GM19023 (cell line): ENCODE measurements at regions not wholly inside any gene's neighbourhood (a gene's known extent, or its start where the extent isn't known, plus 50 kb on each side); places are given as distances from the start of the nearest gene placed in this dataset.

Experiments used
- ATAC-seq: cut with Tn5 transposase; IDR thresholded peaks from one replicate; pipeline ENCODE4 v1.9.1; 2021; ENCODE audit warnings: mild to moderate bottlenecking, moderate library complexity; ENCODE audit not compliant: unreplicated experiment

DNA sequence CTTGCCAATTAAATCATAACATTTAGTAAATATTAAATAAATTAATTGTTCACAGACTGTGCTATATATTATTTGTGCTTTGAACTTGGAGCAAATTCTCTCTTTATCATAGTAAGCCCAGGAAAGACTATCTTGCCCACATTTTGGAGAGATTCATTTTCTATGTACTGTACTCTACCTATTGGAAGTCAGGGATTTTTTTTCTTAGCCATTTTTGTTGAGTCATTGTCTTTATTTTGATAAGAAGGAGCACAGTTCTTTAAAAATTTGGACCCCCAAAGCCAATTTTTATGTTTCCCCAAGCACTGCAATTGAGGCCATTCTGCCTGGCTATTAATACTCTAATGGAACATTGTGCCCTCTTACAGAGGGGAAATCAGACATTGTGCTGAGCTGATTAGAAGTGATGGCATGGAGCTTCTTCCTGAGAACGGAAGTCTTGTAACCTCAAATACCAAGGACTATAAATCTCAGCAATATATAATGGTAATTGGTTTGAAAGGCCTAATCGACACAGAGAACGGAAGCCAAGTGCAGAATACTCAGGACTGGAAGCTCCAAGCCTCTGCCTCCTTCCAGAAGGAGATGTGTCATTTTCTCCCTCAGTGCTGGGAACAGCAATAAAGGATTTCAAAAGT is 188.8 kb upstream of the PAPPA start:
- ATAC-seq, result no peak

DNA sequence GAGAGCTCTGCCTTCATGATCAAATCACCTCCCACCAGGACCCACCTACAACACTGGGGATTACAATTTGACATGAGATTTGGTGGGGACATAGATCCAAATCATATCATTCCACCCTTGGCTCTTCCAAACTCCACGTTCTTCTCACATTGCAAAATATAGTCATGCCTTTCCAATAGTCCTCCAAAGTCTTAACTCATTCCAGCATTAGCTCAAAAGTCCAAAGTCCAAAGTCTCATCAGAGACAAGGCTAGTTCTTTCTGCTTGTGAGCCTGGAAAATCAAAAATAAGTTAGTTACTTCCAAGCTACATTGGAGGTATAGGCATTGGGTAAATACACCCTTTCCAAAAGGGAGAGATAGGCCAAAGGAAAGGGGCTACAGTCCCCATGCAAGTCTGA is 186.9 kb upstream of the PAPPA start:
- ATAC-seq, result no peak

DNA sequence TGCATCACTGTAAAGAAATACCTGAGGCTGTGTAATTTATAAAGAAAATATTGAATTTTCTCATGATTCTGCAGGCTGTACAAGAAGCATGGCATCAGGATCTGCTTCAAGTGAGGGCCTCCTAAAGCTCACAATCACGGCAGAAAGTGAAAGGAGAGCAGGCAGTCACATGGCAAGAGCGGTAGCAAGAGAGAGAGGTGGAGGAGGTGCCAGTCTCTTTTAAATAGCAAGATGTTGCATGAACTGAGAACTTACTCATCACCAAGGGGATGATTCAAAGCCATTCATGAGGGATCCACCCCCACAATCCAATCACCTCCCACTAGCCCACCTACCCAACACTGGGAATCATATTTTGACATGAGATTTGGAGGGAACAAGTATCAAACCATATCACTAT is 184.5 kb upstream of the PAPPA start:
- ATAC-seq, result no peak

DNA sequence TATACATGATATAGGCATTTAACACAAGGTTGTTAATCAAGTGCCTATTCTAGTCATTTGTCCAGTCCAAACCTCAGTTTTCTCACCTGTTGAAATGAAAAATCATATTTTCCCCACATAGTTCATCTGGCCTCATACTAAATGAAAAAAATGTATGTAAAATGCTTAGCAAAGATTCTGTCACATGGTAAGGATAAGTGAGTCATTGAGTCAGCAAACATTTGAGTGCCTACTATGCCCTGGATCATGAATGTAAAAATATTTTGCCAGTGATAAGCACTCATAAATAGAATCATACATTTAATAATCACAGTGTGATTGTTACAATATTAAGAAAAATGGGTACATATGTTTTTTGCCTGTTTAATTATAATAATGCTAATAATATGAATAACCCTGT is 181.2 kb upstream of the PAPPA start:
- no peak for ATAC-seq

DNA sequence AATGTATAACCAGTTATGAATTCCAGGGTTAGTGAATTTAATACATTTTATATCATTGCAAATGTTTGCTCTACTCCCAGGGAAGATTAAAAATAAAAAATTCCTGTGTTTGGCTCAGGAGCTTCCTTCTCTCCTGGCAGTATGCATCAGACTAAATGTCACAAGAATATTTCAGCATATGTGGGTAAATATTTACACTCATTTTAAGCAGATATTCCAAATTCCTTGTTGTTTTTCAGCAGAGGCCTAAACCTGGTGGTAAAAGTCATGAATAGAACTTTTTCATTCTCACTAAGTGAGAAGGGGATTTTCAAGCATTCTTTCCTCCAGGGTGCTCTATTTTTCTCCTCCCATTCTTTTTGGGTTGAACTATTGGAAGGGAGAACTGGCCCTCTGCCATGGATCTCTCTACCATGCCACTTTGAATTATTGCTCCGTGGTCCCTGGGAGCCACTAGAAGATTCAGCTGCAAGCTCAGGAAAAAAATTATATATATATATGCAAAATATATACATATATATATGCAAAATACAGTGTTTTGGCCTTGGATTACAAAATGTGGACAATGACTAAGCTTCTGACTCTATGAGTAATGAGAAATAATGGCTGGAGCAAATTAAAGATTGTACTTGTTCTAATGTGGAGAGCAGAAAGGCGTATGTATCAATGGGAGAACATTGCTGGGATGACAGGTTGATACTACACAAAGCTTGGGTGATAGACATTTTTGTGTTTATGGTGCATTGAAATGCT is 180.6 kb upstream of the PAPPA start:
- no peak for ATAC-seq

DNA sequence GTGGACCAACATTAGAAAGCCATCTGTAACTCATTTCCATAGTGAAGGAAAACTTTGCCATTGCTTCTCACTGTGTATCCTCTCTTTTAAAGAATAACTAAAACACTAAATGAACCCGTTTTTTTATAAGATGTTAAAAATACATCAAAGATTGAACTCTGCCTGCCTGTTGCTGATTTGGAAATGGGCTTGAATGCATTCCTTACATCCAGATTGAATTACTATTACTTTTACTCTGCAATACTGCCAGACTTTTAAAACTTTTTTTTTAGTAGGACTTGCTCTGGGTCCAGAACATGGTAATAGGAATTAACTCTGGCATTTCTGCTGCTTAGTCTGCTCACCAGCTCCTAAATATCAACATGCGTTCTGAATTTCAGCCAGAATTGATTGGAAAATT is 176.8 kb upstream of the PAPPA start:
- no peak for ATAC-seq

DNA sequence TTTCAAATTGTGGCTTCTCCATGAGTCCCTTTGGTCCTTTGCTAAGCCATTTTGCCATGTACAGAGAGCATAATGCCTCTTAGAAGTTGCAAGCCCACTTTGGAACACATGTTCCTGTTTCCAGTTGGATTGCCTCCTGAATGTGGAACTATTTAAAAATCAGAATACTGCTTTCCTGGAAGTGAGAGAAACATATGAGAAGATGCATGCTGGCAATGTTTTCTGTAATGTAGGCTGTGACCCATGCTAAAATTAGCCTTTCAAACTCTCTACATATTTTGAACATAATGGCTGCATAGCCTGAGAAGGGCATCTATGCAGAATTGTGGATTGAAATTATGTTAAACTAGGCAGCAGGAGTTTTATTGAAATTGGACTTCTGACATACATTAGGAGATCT is 175.5 kb upstream of the PAPPA start:
- ATAC-seq, result no peak

DNA sequence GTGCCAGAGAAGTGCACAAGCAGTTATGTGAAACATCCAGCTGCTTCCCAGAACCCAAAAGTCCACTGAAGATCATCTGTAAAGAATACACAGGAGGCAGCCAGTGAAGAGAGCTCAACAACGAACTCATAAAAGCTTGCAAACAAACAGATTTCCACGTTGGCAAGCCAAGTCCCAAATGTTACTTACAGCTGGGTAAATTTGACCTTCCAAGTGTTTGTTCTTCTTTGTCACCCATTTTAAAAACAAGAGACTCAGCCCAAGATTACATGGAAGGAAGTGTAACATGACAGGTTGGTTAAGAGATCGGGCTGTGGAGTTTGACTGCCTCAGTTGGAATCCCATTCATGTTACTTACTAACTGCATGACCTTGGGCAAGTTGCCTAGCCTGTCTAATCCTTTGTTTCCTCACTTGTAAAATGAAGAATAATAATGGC is 174.9 kb upstream of the PAPPA start:
- no peak for ATAC-seq

DNA sequence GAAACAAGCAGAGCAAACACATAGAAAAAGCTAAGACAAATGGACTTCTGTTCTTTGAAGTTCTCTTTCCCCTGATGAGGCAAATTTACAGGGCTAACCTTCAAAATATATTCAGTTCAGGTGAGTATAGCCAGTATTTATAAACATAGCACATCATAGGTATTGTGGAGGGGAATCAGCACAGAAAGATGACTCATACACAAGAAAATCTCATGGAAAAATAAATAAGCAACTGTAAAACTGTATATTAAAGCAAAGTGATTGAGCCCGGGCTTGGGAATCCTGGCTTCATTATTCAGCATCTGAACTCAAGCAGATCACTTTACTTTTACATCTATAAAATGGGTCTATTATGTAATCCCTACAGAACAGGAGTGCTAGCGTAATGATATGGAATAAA is 173.5 kb upstream of the PAPPA start:
- no peak for ATAC-seq

DNA sequence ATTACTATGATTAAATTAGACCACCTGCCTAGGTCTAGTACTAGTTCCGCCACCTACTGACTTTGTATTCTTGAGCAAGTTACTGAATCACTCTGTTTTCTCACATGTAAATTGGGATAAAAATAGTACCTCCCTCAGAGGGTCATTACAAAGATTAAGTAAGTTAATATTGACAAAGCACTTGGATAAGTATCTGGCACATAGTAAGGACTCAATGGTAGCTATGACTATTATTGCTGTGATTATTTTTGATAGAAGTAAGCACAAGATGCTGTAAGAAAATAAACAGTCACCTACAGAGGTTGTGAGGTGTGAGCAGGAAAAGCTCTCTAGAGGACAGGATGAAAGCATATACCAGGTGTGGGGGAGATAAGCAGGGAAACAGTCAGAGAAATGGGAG is 173.1 kb upstream of the PAPPA start:
- ATAC-seq, result no peak

DNA sequence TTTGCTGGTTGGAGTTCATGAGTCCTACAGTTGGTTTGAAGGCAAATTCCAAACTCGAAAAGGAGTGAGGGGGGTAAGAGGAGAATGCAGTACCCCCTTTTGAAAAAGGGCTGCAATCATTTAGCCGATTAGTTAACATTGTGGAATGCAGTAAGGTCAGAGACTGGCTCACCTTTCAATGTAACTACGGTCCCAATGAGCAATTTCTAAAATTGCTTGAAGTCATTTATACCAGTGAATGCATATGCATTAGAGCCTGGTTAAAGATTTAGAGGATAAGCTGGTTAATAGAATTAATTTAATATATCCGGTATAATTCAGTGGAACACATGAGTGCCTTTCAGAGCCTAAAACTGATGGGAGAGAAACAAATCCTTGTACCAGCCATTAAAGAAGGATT is 172.6 kb upstream of the PAPPA start:
- no peak for ATAC-seq

DNA sequence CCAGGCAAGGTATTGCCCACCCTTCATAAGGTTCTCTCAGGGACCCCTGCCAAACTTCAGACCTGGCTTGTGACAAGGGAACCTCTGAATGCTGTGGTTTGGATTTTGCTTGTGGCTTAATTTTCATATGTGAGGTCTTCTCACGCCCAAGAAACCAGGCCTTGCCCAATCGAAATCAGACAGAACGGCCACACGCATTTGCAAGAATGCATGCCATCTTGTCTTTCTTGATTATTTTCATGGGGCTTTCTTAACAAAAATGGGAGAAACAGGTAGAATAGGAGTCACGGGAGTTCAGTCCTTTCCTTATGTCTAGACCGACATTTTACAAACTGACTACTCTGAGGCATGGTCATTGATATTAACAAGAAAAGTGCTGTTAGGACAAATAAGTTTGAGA is 170.2 kb upstream of the PAPPA start:
- no peak for ATAC-seq

DNA sequence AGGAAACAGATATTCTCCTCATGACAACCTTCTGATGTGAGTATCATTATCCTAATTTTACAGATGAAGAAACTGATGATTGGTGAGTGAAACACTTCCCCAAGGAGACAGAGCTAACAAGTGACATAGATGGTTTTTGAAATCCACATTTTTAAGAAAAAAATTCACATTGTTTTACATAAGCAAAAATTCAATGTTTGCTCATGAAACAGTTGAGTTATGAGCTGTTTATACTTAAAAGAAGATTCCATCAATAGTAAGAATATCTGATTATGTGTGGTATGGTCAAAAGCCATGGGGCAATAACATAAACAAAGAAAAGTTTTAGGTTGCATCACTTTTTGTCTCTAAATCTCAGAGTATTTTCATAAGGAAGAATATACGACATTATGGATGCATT is 167.9 kb upstream of the PAPPA start:
- ATAC-seq, result no peak

DNA sequence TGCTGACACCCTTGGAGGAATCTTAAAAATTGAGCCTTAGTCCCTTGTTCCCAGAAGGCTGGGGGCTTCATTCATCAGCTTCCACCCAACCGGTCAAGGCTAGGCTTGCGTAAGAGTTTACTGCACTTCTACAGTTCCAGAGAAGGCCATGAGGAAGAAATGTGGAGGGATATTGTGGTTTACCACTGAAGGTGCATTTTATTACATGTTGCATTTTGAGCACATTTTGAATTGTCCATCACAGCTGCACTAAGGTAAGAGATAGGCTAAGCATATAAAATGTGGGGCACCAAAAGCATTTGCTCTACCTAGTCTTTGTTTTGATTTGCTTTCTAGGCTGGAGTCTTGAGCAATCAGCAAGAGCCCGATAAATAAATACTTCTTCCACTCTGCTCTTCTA is 167.1 kb upstream of the PAPPA start:
- ATAC-seq, result no peak

DNA sequence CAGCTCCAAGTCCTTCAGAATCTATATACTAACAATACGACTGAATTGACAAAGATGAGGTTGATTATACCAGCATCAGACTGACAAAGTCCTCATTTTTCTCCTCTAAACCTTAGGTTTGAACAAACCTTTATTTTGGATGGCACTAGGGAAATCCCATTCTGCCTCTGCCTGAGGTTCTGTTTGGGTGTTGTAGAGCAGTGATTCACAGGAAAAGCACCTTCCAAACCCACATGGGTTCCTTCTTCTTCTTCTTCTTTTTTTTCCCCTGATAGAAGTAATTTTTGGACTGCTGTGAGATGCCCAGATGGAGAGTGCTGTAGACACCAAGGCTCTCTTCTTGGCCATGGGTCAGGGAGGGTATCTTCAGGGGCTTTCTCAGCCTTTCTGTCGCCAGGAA is 164.9 kb upstream of the PAPPA start:
- ATAC-seq, result no peak

DNA sequence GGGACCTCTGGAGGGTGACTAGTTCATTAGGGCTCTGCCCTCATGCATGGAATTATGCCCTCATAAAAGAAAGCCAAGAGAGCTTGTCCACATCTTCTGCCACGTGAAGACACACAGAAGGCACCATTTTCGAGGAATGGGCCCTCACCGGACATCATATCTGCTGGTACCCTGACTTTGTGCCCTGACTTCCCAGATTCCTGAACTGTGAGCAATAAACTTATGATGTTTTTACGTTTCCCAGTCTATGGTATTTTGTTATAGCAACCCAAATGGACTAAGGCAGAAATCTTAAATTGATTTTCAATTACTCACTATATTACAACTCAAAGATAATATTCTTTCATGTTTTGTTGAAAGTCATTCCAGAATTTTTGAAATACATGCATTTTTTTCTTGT is 163.8 kb upstream of the PAPPA start:
- ATAC-seq, result no peak

DNA sequence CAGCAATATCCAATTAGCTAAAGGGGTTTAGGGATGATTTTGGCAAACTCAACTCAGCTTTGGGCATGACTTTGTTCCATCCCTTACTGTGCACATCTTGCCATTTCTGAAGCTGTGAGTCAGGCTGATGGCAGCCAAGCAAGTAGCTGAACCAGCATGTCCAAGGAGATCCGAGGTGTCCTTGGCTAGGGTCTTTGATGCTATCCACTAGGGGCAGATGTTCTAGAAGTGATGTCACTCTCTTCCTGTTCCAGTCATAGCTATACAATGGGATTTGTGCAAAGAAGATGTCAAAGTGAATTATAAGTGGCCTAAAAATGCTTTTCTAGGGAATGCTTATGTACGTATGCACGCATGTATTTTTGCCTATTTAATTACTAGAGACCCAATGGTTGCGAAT is 160.8 kb upstream of the PAPPA start:
- no peak for ATAC-seq

DNA sequence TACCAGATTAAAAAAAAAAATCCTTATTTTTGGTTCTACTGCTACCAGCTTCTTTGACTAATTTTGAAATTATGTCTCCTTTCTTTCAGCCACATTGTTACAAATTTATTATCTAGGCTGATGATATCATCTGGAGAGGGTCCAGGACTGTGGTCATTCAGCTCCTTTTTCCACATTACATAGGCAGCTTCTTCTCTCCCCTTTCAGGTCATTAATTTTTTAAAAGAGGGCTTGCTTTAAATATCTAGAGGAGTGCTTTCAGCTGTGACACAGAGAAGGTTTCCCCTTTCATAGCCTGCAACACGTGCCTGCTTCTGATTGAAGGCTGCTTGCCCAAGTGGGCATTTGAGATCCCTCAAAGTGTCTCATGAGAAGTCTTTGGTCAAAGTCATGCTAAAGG is 155.7 kb upstream of the PAPPA start:
- no peak for ATAC-seq

DNA sequence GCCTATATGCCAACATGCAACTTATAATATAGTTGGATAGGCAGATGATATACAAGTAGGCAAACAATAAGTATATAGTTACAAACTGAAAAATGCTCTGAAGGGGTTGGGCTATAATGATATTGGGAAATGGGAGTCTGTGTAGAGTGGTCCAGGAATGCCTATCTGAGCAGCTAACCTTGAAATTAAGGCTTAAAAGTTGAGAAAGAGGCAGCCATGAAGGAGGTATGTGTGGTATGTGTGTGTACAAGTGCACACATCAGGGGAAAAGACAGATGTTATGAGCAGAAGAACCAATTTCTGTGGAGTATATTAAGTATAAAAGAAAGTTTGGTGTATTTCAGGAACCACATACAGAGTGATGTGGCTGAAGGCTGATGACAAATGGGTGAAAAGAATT is 154.9 kb upstream of the PAPPA start:
- ATAC-seq, result no peak

DNA sequence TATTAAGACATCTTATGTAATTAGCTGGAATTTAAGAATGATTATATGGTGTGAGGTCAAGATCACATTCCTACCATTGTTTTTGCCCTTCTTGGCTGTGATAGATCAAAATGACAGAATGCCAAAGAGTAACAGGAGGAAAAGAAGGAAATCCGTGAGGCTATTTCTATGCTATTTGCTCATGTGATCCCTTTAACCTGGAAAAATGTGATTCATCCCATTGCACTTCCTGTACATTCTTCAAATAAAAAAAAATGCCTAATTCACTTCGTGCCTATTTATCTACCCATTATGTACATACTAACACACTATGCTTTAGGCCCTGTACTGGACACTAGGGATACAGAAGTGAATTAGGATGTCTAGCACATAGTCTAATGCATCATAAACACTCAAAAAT is 154.1 kb upstream of the PAPPA start:
- no peak for ATAC-seq

DNA sequence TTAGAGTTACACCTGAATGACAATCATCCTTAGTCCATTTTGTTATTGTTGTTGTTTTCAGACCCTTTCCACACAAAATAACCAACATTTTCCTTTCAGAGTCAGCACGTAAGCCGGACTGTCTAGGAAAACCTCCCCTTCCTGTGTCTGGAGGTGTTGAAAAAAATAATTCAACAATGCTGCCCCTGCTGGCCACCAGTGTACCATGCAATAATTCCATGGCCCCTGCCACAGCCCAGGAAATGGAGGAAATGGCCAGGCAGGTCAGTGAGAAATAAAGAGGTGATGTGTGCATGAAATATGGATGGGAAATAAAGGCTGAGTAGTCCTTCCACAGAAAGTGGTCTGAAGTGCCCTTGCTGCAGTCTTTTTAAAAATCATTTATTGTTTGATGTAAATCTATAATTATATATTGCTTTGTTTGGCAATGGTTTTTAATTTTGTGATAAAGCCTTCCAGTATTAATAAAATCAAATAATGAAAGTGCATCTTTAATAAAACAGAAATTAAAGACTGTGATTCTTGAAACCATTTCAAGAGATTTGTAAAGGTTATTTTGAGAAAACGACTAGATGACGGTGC is 152.8 kb upstream of the PAPPA start:
- ATAC-seq, result no peak

DNA sequence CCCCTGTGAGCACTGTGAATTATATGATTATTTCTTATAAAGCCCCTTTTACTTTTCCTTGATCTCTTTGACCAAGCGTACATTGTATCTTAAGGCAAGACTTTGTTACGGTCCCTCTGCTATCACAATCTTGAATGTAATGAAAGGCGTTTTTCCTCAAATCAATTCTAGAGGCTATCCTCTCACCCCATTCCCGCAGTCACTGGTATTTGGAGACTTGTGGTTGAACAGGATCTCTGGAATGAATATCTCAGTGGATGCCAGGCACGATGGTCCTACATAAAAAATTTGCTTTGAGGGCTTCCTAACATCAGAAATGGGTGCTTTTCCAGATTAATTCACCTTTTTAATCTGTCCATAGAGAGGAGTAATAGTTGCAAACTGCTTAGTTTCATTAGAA is 151.4 kb upstream of the PAPPA start:
- ATAC-seq, result no peak

DNA sequence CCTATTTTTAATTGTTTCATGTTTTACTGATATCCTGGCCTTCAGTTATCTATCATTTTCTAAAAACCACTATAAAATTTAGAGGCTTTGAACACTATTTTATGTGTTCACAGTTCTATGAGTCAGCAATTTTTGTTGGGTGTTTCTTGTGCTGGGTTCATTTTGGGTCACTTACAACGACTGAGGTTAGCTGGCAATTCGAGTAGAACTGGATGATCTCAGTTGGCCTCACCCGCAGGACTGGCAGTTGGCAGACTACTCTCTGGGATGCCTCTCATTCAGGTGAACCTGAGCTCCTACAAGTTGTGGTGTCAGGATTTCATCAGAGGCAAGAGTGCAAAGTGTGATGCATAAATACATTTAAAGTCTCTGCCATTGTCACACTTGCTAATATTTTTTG is 151.0 kb upstream of the PAPPA start:
- ATAC-seq, result no peak
